Adrenal gland (tissue), 9 donors: ENCODE measurements at regions not wholly inside any gene's neighbourhood (a gene's known extent, or its start where the extent isn't known, plus 50 kb on each side); places are given as distances from the start of the nearest gene placed in this dataset.

Source experiments
- DNase-seq, 7 donors: peaks; one replicate each; pipeline ENCODE4 v3.0.0-alpha.2; 2019 to 2020
- H3K27ac ChIP-seq, 5 donors: fragments of 200-600 bp; sonication (generic) in 4 of 5; 1 replicate in 3 of 5; 2 replicates in 2 of 5; pipeline versions ENCODE4 v1.5.1 to v1.8.0; 2016 to 2020; ENCODE audit warnings: mild to moderate bottlenecking in 1 of 5
- H3K27me3 ChIP-seq: fragments of 200-600 bp; 2 replicates; pipeline ENCODE4 v1.8.0; 2021
- H3K36me3 ChIP-seq, 2 donors: fragments of 200-600 bp; replicated peaks in 1 of 2; 1 replicate in 1 of 2; 2 replicates in 1 of 2; pipeline versions ENCODE4 v1.5.1 to v1.8.0; 2018 to 2022
- H3K4me1 ChIP-seq, 2 donors: fragments of 200-600 bp; replicated peaks in 1 of 2; 1 replicate in 1 of 2; 2 replicates in 1 of 2; pipeline versions ENCODE4 v1.5.1 to v1.8.0; 2018 to 2021
- H3K4me3 ChIP-seq, 4 donors: fragments of 200-600 bp; sonication (generic) in 3 of 4; one replicate each; pipeline ENCODE4 v1.5.1; 2016 to 2018
- H3K9me3 ChIP-seq, 3 donors: fragments of 200-600 bp; sonication (generic) in 1 of 3; replicated peaks in 1 of 3; 1 replicate in 2 of 3; 2 replicates in 1 of 3; pipeline versions ENCODE4 v1.5.1 to v1.8.0; 2016 to 2021
- POLR2A ChIP-seq, 2 donors: fragments of 450-650 bp; IDR thresholded peaks; one replicate each; pipeline ENCODE4 v1.6.1; 2017; ENCODE audit warnings: antibody characterized with exemption in 2 of 2, mild to moderate bottlenecking in 2 of 2, moderate library complexity in 1 of 2
- WGBS, 4 donors: extraction: QIAGEN DNeasy Blood & Tissue Kit in 2 of 4; methylation state at CpG; one replicate each; pipeline versions ENCODE4 v1.1.5 to v1.1.7; 2013 to 2017; 5-methylcytosine and 5-hydroxymethylcytosine counted together
- intact Hi-C, 2 donors: fragments of 100-400 bp; cut with DNase I; formaldehyde crosslinking; loops; one replicate each; pipeline versions ENCODE4 v1.14.1 to v1.15.0; 2022 to 2023
- TF ChIP-seq, protein P1 (sequence below), 6 experiments: fragments of 450-650 bp in 4 of 6; fragments of 200-600 bp in 2 of 6; sonication (generic) in 1 of 6; IDR thresholded peaks; 1 replicate in 5 of 6; 2 replicates in 1 of 6; pipeline versions ENCODE4 v1.5.1 to v1.8.0; 2016 to 2021; ENCODE audit warnings: antibody characterized with exemption in 6 of 6, mild to moderate bottlenecking in 2 of 6, moderate library complexity in 1 of 6
- donor health status: healthy with polysubstance abuse.
- donor health status: Bipolar disorder and iron deficiency.
- donor health status: DM: yes; HTN: yes; CAD: no.
- donor health status: DM: no; HTN: no; CAD: no.
- donor health status: DM: no; HTN: no; CAD: no.

DNA sequence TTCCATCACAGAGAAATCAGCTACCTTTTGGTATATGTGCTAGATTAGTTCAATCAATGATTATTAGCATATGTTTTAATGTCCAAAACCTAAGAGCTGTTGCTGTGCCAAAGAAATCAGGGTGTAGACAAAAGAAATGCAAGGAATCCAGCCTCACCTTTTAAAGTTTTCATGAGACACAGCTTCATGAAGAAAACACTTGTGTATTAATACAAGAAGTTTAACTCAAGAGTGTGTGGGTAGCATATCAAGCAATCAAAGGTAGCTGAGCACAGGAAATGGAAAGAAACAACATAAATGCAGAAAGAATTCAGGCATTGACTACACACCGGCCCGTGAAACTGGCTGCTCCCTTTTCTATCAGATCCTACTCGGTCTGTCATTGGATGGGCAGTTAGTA, 76.0 kb upstream of the CAV2 start:
- H3K36me3 ChIP-seq: no peaks in the 10 kb centered on the region
- 77 to 85% (median 80%) methylated on average over 3 of the region's 3 CpGs for WGBS, 4 donors
- H3K9me3 ChIP-seq: no peaks in the 10 kb centered on the region
- no peak overlapping the region for H3K27ac ChIP-seq
- intact Hi-C loops: no loop called here
- no peak overlapping the region for H3K4me3 ChIP-seq
- H3K4me1 ChIP-seq: peaks cover 4 to 12% of the 10 kb centered on the region in 2 donors
- H3K27me3 ChIP-seq: no peaks in the 10 kb centered on the region
- TF ChIP-seq POLR2A (IDR thresholded peaks at IDR 0.05): no peak
- TF ChIP-seq, protein P1, sequence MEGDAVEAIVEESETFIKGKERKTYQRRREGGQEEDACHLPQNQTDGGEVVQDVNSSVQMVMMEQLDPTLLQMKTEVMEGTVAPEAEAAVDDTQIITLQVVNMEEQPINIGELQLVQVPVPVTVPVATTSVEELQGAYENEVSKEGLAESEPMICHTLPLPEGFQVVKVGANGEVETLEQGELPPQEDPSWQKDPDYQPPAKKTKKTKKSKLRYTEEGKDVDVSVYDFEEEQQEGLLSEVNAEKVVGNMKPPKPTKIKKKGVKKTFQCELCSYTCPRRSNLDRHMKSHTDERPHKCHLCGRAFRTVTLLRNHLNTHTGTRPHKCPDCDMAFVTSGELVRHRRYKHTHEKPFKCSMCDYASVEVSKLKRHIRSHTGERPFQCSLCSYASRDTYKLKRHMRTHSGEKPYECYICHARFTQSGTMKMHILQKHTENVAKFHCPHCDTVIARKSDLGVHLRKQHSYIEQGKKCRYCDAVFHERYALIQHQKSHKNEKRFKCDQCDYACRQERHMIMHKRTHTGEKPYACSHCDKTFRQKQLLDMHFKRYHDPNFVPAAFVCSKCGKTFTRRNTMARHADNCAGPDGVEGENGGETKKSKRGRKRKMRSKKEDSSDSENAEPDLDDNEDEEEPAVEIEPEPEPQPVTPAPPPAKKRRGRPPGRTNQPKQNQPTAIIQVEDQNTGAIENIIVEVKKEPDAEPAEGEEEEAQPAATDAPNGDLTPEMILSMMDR (IDR thresholded peaks at IDR 0.05): no peak
- no peak for DNase-seq

DNA sequence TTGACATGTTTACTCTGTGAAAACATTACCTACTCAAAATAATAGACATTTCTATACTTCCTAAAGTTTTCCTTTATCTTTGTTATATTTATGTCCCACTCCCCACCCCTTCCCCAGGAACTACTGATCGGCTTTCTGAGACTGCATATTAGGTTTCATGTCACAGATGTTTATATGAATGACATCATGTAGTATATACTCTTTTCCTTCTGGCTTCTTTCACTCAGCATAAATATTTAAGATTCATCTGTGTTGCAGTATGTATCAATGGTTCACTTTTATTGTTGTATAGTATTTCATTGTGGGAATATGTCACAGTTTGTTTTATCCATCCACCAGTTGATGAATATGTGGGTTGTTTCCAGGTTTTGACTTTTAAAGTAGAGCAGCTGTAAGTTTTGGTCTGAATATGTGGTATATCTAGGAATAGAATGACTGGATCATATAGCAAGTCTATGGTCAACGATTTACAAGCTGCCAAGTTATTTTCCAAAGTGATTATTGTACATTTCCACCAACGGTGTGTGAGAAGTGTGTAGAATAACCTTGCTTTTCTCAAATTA, 73.8 kb upstream of the CAV2 start:
- intact Hi-C loops: no loop called here
- no peak overlapping the region for H3K4me3 ChIP-seq
- H3K27ac ChIP-seq: no peak overlapping the region
- DNase-seq: no peak
- 90% methylated on average over 3 of the region's 3 CpGs for WGBS, 4 donors
- peaks cover 4 to 12% of the 10 kb centered on the region in 2 donors for H3K4me1 ChIP-seq
- H3K9me3 ChIP-seq: no peaks in the 10 kb centered on the region
- TF ChIP-seq POLR2A (IDR thresholded peaks at IDR 0.05): no peak
- TF ChIP-seq, protein P1 (IDR thresholded peaks at IDR 0.05): no peak
- H3K27me3 ChIP-seq: no peaks in the 10 kb centered on the region
- no peaks in the 10 kb centered on the region for H3K36me3 ChIP-seq

DNA sequence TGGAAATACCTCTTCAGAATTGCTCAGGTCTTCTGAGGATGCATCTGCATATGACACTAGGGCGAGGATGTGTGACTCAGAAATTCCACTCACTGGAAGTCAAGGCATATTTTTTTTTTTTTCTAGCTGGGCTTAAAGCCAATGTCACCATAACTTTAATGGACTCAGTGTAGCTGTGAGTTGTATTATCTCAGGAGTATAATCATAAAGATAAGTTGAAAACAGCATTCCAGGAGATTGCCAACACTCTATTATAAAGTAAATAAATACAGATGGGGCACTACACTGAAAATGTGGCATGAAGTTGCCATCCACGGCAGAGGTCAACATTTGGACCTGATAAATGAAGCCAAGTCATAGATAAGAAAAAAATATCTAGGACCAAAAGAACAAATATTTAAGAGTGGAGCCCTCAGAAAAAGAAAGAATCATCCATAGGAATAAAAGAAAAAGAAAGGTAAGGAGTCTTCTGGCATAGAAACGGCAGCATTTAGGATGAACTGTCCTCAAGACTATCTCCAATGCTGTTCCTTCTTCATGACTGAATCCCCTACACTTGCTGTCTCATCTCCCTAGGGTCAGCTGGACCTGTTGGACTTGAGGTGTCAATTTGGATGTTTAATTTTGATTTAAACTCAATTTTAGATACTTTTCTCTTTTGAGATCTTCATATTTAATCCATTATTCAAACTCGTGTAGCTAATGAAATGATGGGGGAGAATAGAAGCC, 72.9 kb upstream of the CAV2 start:
- H3K4me1 ChIP-seq: peaks cover 4 to 12% of the 10 kb centered on the region in 2 donors
- WGBS, 4 donors: 47 to 58% (median 55%) methylated on average over 4 of the region's 4 CpGs
- intact Hi-C loops: no loop called here
- no peaks in the 10 kb centered on the region for H3K27me3 ChIP-seq
- no peak overlapping the region for H3K4me3 ChIP-seq
- TF ChIP-seq POLR2A (IDR thresholded peaks at IDR 0.05): no peak
- TF ChIP-seq, protein P1 (IDR thresholded peaks at IDR 0.05): no peak
- H3K9me3 ChIP-seq: no peaks in the 10 kb centered on the region
- DNase-seq: peak; percentile 43 to 71 (median 65)
- no peaks in the 10 kb centered on the region for H3K36me3 ChIP-seq
- no peak overlapping the region for H3K27ac ChIP-seq

DNA sequence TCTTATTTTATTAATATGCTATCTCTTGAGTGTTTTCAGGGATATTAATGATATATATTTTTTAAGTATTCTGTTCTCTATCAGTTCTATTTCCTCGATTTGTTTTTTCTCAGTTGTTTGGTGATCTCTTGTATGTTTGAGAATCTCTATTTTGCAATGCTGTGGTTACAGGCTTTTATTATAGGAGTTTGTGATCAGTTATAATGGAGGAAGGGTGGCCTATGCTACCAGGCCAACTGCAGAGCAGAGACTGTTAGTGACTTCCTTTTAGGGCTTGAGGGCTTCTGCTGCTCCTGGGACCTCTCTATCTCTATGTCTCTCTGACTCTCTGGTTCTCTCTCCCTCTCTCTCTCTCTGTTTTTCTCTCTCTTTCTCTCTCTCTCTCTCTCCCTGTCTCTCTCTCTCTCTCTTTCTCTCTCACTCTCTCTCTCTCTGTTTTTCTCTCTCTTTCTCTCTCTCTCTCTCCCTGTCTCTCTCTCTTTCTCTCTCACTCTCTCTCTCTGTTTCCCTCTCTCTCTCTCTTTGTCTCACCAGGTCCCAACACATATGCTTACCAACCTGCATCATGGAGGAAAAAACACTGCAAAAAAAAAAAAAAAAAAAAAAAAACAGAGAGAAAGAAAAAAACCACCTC, 69.4 kb upstream of the CAV2 start:
- H3K9me3 ChIP-seq: no peaks in the 10 kb centered on the region
- no peak overlapping the region for H3K4me3 ChIP-seq
- WGBS, 4 donors: 63 to 79% (median 65%) methylated on average over 1 of the region's 1 CpG
- intact Hi-C loops: no loop called here
- no peaks in the 10 kb centered on the region for H3K36me3 ChIP-seq
- no peak for DNase-seq
- H3K27ac ChIP-seq: no peak overlapping the region
- H3K4me1 ChIP-seq: peaks cover 4 to 12% of the 10 kb centered on the region in 2 donors
- no peaks in the 10 kb centered on the region for H3K27me3 ChIP-seq
- no peak for TF ChIP-seq POLR2A (IDR thresholded peaks at IDR 0.05)
- TF ChIP-seq, protein P1 (IDR thresholded peaks at IDR 0.05): no peak
